ENCODE measurements at regions not wholly inside any gene's neighbourhood (a gene's known extent, or its start where the extent isn't known, plus 50 kb on each side); places are given as distances from the start of the nearest gene placed in this dataset.

DNA sequence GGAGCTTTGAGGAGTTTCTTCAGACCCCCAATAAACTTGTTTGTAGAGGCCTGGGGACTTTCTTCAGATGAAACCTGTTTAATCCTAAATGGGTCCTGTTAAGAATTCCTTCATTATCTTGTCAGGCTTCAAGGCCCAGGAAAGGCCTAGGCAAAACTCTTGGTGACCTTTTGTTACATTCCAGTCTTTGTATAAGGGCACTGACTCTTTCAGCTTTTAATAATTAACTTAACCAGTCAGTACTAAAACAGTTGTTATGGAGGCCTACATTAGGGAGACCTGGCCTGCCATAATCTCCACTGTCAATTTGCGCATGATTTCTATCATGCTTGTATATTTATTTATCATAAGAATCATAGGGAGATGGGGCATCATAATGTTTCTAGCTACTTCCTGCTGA lies 110.2 kb downstream of the FCRL5 start:
- TF ChIP-seq, protein P1, sequence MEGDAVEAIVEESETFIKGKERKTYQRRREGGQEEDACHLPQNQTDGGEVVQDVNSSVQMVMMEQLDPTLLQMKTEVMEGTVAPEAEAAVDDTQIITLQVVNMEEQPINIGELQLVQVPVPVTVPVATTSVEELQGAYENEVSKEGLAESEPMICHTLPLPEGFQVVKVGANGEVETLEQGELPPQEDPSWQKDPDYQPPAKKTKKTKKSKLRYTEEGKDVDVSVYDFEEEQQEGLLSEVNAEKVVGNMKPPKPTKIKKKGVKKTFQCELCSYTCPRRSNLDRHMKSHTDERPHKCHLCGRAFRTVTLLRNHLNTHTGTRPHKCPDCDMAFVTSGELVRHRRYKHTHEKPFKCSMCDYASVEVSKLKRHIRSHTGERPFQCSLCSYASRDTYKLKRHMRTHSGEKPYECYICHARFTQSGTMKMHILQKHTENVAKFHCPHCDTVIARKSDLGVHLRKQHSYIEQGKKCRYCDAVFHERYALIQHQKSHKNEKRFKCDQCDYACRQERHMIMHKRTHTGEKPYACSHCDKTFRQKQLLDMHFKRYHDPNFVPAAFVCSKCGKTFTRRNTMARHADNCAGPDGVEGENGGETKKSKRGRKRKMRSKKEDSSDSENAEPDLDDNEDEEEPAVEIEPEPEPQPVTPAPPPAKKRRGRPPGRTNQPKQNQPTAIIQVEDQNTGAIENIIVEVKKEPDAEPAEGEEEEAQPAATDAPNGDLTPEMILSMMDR (IDR thresholded peaks at IDR 0.05; ENCODE audit: unreplicated experiment) = no peak
- Mint-ChIP-seq H3K4me3 (ENCODE audit: low read depth) (peak overlapping the region; percentile 40), H3K27ac (peak overlapping the region; percentile 94), H3K36me3 (ENCODE audit: insufficient read depth) (peaks cover 2% of the 10 kb centered on the region), H3K4me1 (ENCODE audit: low read depth) (peaks cover 25% of the 10 kb centered on the region), H3K27me3 (no peaks in the 10 kb centered on the region), H3K9me3 (ENCODE audit: low read depth) (peaks cover 6% of the 10 kb centered on the region)
- DNase-seq (ENCODE audit: low spot score, unreplicated experiment) = no peak

DNA sequence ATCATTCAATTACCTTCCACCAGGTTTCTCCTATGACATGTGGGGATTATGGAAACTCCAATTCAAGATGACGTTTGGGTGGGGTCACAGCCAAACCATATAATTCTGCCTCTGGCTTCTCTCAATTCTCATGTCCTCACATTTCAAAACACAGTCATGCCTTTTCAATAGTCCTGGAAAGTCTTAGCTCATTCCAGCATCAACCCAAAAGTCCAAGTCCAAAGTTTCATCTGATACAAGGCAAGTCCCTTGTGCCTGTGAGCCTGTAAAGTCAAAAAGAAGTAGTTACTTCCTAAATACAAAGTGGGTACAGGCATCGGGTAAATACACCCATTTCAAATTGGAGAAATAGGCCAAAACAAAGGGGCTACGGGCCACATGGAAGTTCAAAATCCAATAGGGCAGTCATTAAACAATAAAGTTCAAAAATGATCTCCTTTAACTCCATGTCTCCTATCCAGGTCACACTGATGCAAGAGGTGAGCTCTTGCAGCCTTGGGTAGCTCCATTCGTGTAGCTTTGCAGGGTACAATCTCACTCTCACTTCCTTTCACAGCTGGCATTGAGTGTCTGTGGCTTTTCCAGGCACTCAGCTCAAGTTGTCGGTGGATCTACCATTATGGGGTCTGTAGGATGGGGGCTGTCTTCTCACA lies 112.9 kb downstream of the FCRL5 start:
- no peaks in the 10 kb centered on the region for H3K36me3 Mint-ChIP-seq (ENCODE audit: insufficient read depth)
- no peak for DNase-seq (ENCODE audit: low spot score, unreplicated experiment)
- no peaks in the 10 kb centered on the region for H3K9me3 Mint-ChIP-seq (ENCODE audit: low read depth)
- TF ChIP-seq, protein P1 (IDR thresholded peaks at IDR 0.05; ENCODE audit: unreplicated experiment) = no peak
- no peak overlapping the region for H3K27ac Mint-ChIP-seq
- no peak overlapping the region for H3K4me3 Mint-ChIP-seq (ENCODE audit: low read depth)
- peaks cover 25% of the 10 kb centered on the region for H3K4me1 Mint-ChIP-seq (ENCODE audit: low read depth)
- no peaks in the 10 kb centered on the region for H3K27me3 Mint-ChIP-seq

DNA sequence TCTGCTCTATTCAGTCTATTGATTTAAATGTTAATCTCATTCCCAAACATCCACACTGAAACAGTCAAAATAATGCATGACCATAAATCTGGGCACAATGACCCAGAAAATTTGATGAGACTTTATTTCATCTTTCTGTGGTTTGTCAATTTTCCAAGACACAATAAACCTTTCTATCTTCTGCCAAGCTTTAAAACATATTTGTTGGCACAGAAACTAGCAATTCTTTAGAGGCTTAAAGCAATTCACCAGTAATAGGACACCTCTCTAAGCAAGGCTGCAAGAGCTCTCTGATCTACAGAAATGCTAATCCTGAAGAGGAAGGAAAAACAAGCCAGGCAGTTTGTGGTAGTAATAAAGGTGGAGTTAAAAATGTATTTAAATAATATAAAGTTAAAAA lies 113.7 kb downstream of the FCRL5 start:
- H3K9me3 Mint-ChIP-seq (ENCODE audit: low read depth) = no peaks in the 10 kb centered on the region
- H3K4me3 Mint-ChIP-seq (ENCODE audit: low read depth) = no peak overlapping the region
- DNase-seq (ENCODE audit: low spot score, unreplicated experiment) = no peak
- H3K27ac Mint-ChIP-seq = no peak overlapping the region
- H3K36me3 Mint-ChIP-seq (ENCODE audit: insufficient read depth) = no peaks in the 10 kb centered on the region
- TF ChIP-seq, protein P1 (IDR thresholded peaks at IDR 0.05; ENCODE audit: unreplicated experiment) = no peak
- H3K4me1 Mint-ChIP-seq (ENCODE audit: low read depth) = peaks cover 25% of the 10 kb centered on the region
- H3K27me3 Mint-ChIP-seq = no peaks in the 10 kb centered on the region

DNA sequence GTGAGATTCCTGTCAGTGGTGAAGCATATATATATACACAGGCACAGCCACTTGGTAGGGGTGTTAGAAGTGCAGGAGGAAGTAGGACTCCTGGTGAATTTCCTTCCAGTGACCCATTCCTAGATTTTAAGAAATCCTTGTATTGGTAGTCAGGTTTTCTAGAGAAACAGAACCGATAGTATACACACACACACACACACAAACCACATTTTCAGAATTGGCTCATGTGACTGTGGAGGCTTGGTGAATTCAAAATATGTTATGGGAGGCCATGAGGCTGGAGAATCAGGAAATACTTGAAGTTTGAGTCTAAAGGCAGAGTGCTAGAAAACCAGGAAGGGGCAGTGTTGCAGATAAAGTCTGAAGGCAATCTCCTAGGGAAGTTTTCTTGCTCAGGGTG lies 114.2 kb downstream of the FCRL5 start:
- Mint-ChIP-seq H3K4me3 (ENCODE audit: low read depth) (no peak overlapping the region), H3K36me3 (ENCODE audit: insufficient read depth) (no peaks in the 10 kb centered on the region), H3K4me1 (ENCODE audit: low read depth) (peaks cover 21% of the 10 kb centered on the region), H3K27me3 (no peaks in the 10 kb centered on the region), H3K27ac (peak overlapping the region; percentile 40), H3K9me3 (ENCODE audit: low read depth) (no peaks in the 10 kb centered on the region)
- DNase-seq (ENCODE audit: low spot score, unreplicated experiment) = no peak
- TF ChIP-seq, protein P1 (IDR thresholded peaks at IDR 0.05; ENCODE audit: unreplicated experiment) = no peak

DNA sequence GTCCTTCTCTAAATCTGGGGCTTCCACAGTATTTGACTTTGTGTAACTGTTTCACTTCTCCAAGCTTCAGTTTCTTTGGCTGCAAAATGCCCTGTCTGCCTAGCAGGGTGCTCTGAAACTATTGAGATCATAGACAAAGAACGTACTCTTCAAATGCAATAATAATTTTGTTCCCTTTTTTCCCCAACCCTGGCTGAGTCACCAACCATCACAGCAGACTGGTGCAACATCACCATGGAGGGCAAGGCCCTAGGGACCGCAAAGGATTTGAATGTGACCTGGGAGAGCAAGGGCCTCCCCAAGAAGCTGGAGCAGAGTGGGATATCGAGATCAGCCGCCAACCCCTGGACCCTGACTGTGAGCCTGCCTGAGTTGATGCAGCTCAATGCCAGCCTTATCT lies 115.0 kb downstream of the FCRL5 start:
- peaks cover 15% of the 10 kb centered on the region for H3K4me1 Mint-ChIP-seq (ENCODE audit: low read depth)
- H3K27me3 Mint-ChIP-seq = no peaks in the 10 kb centered on the region
- H3K36me3 Mint-ChIP-seq (ENCODE audit: insufficient read depth) = no peaks in the 10 kb centered on the region
- no peak overlapping the region for H3K27ac Mint-ChIP-seq
- no peak overlapping the region for H3K4me3 Mint-ChIP-seq (ENCODE audit: low read depth)
- H3K9me3 Mint-ChIP-seq (ENCODE audit: low read depth) = no peaks in the 10 kb centered on the region
- TF ChIP-seq, protein P1 (IDR thresholded peaks at IDR 0.05; ENCODE audit: unreplicated experiment) = no peak
- DNase-seq (ENCODE audit: low spot score, unreplicated experiment) = no peak

Data from progenitor cell of endocrine pancreas (in vitro differentiated cells).